Fibroblast of mammary gland (primary cell): ENCODE measurements at regions not wholly inside any gene's neighbourhood (a gene's known extent, or its start where the extent isn't known, plus 50 kb on each side); places are given as distances from the start of the nearest gene placed in this dataset.

Experiments used
- DNase-seq: peaks from one replicate; pipeline ENCODE4 v3.0.0-alpha.2; 2010; ENCODE audit warnings: low read depth
- H3K4me3 ChIP-seq: 2 replicates; pipeline ENCODE4 v1.5.1; 2011; ENCODE audit warnings: low read depth, mild to moderate bottlenecking, low read length, moderate library complexity; ENCODE audit not compliant: control insufficient read depth
- TF ChIP-seq, protein P1 (sequence below): conservative IDR thresholded peaks from 2 replicates; pipeline ENCODE4 v1.5.1; 2011; ENCODE audit warnings: low read depth, low read length, inconsistent platforms; ENCODE audit not compliant: control insufficient read depth, insufficient read depth

DNA sequence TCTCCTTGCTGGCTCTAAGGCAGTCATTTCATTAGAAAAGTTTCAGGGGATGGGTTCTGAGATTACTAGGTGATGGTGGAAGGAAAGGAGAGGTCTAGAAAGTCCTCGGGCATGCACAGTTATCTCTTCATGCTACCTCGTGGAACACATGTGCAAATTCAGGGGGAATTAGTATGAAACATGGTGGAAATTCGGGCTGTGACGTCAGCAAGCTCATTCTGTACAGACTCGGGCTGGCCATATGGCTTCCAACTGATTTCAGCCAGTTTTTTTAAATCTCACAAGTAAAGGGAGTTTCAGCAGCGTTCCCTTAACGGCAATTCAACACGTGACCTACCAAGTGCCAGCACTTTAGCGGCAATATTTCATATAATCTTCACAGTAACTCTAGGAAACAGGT is 251.1 kb downstream of the TBL1XR1 start:
- TF ChIP-seq, protein P1, sequence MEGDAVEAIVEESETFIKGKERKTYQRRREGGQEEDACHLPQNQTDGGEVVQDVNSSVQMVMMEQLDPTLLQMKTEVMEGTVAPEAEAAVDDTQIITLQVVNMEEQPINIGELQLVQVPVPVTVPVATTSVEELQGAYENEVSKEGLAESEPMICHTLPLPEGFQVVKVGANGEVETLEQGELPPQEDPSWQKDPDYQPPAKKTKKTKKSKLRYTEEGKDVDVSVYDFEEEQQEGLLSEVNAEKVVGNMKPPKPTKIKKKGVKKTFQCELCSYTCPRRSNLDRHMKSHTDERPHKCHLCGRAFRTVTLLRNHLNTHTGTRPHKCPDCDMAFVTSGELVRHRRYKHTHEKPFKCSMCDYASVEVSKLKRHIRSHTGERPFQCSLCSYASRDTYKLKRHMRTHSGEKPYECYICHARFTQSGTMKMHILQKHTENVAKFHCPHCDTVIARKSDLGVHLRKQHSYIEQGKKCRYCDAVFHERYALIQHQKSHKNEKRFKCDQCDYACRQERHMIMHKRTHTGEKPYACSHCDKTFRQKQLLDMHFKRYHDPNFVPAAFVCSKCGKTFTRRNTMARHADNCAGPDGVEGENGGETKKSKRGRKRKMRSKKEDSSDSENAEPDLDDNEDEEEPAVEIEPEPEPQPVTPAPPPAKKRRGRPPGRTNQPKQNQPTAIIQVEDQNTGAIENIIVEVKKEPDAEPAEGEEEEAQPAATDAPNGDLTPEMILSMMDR: no peak
- no peak for DNase-seq
- no peak overlapping the region for H3K4me3 ChIP-seq

GRCh38 chr3:176942305-176942704 is 255.0 kb downstream of the TBL1XR1 start:
- peak; percentile 12 for DNase-seq
- no peak overlapping the region for H3K4me3 ChIP-seq
- TF ChIP-seq, protein P1: no peak

DNA sequence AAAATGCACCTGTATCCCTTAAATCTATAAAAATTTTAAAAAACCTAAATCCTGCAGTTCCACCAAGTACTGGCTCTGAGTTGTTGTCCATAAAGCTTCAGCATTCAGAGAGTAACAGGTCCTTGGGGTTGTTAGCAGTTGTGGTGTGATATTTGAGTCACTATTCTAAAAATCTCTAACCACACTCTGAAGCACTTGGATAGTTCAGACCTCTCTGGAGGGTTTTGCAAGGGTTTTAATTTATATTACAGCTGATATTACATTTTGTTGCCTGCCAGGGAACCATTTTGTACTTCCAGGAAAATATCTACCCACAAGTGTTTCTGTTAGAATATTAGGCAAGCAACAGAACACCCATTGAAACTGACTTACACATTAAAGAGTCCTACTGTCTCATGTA is 255.6 kb downstream of the TBL1XR1 start:
- TF ChIP-seq, protein P1: no peak
- DNase-seq: peak; percentile 9
- no peak overlapping the region for H3K4me3 ChIP-seq

DNA sequence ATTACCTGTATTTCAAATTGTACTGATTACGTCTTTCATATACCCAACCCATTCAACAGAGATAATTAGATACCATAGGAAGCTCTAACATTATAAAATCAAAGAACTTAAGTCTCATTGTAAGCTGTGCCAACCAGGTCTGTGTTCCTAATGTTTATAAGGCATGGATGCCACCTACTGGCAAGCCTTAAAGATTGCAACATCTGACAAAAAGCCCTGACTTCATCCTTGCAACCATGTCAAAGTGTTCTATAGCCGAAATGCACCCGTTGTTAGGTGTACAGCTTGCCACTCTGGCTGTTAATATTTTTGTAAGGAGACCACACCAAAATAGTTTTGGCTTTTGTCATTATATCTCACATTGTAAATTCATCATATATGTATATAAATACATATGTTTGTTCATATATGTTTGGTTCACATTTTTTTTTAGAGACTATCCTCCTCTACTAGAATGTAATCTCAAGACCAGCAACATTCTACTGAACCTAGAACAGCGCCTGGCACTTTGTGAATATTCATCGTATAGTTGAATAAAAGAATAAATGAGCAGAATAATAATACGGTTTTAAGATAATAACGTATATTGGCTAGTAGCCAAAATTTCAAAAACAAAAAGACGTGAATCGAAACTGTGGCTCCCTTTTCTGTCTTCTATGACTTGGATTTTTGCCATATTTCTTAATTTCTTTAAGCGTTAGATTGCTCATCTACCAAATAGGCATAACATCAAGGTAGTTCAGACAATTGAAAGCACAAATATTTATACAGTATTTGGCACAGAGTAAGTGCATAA is 258.1 kb downstream of the TBL1XR1 start:
- peak; percentile 85 for DNase-seq
- no peak overlapping the region for H3K4me3 ChIP-seq
- TF ChIP-seq, protein P1: peak; percentile 84

DNA sequence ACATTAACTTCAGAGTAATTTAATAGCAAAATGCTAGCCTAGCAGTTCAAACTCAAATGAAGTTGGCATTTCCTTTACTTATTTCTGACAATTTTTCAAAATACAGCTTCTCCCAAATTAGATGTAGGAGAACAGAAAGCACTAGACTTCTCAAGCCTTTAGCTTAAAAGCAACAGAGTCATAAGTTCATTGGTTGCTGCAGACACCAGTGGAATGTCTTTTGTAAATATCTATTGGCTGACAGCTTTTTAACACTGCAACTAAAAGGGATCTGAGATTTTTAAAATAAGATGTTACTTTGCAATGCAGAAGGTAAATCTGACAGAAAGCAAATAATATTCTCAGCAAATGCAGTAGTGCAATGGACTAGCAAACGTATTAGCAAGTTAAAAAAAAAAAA is 259.3 kb downstream of the TBL1XR1 start:
- TF ChIP-seq, protein P1: no peak
- no peak for DNase-seq
- no peak overlapping the region for H3K4me3 ChIP-seq

DNA sequence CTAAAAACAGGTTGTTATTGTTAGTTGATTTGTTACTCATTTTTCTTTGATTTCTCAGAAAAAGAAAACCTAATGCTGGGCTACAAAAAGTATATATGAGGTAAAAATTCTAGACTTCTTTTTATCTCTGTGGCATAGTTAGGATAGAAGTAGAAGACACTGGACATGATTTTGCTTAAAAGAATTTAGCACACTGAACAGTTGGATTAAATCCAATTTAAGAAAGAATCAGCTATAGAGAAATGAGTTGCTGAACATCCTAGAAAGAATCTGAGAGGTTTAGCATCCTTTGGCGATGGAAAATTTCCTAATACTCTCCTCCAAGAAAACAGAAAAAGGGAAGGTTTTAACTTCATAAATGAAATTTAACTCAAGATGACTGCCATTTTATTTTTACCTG is 259.7 kb downstream of the TBL1XR1 start:
- DNase-seq: no peak
- TF ChIP-seq, protein P1: no peak
- H3K4me3 ChIP-seq: no peak overlapping the region
